SKM-1 treated with dmso at 0.1 percent for 144 hours (cell line): ENCODE measurements at regions not wholly inside any gene's neighbourhood (a gene's known extent, or its start where the extent isn't known, plus 50 kb on each side); places are given as distances from the start of the nearest gene placed in this dataset.

Experiments used
- DNase-seq: peaks from one replicate; lab custom pipeline; 2025; ENCODE audit not compliant: unreplicated experiment; lab: John Stamatoyannopoulos, UW

- DNase-seq = no peak
Observed at GRCh38 chr2:236688563-236689392, 119.2 kb downstream of the ACKR3 start.

GRCh38 chr2:236689393-236689700 lies 119.7 kb downstream of the ACKR3 start:
- no peak for DNase-seq

- no peak for DNase-seq
Observed at GRCh38 chr2:236689981-236690380, 120.4 kb downstream of the ACKR3 start.

GRCh38 chr2:236690726-236691125 lies 121.1 kb downstream of the ACKR3 start:
- no peak for DNase-seq

- no peak for DNase-seq
Observed at GRCh38 chr2:236691799-236692167, 122.2 kb downstream of the ACKR3 start.

GRCh38 chr2:236692937-236693336 lies 123.3 kb downstream of the ACKR3 start:
- DNase-seq = no peak

GRCh38 chr2:236693531-236693930 lies 123.9 kb downstream of the ACKR3 start:
- DNase-seq = no peak

GRCh38 chr2:236694146-236694888 lies 124.7 kb downstream of the ACKR3 start:
- no peak for DNase-seq

- no peak for DNase-seq
Observed at GRCh38 chr2:236696834-236697233, 127.2 kb downstream of the ACKR3 start.

- no peak for DNase-seq
Observed at GRCh38 chr2:236698016-236698627, 128.5 kb downstream of the ACKR3 start.

GRCh38 chr2:236700703-236701102 lies 131.1 kb downstream of the ACKR3 start:
- no peak for DNase-seq

GRCh38 chr2:236702657-236703372 lies 133.2 kb downstream of the ACKR3 start:
- DNase-seq = no peak

- DNase-seq = no peak
Observed at GRCh38 chr2:236703373-236703709, 133.7 kb downstream of the ACKR3 start.

- DNase-seq = no peak
Observed at GRCh38 chr2:236703906-236704305, 134.3 kb downstream of the ACKR3 start.

GRCh38 chr2:236704887-236705286 lies 135.3 kb downstream of the ACKR3 start:
- DNase-seq = no peak

- DNase-seq = no peak
Observed at GRCh38 chr2:236705295-236706105, 135.9 kb downstream of the ACKR3 start.

- DNase-seq = no peak
Observed at GRCh38 chr2:236706288-236706687, 136.7 kb downstream of the ACKR3 start.

- DNase-seq = no peak
Observed at GRCh38 chr2:236706803-236707202, 137.2 kb downstream of the ACKR3 start.

- no peak for DNase-seq
Observed at GRCh38 chr2:236711440-236711839, 141.8 kb downstream of the ACKR3 start.

- DNase-seq = no peak
Observed at GRCh38 chr2:236712304-236712703, 142.7 kb downstream of the ACKR3 start.
